OCI-LY7 (cell line): ENCODE measurements at regions not wholly inside any gene's neighbourhood (a gene's known extent, or its start where the extent isn't known, plus 50 kb on each side); places are given as distances from the start of the nearest gene placed in this dataset.

Source experiments
- EZH2phosphoT487 ChIP-seq: fragments of 200-600 bp; sonication (generic); IDR thresholded peaks from 2 replicates; pipeline ENCODE4 v1.6.1; 2018; ENCODE audit warnings: low read depth, borderline replicate concordance, mild to moderate bottlenecking, mixed run types, antibody characterized with exemption, low read length, moderate library complexity, mixed read lengths
- TF ChIP-seq, protein P1 (sequence below): fragments of 200-600 bp; sonication (generic); conservative IDR thresholded peaks from 2 replicates; pipeline ENCODE4 v1.5.1; 2014; ENCODE audit warnings: mild to moderate bottlenecking, antibody characterized with exemption, low read length, moderate library complexity, mixed read lengths

DNA sequence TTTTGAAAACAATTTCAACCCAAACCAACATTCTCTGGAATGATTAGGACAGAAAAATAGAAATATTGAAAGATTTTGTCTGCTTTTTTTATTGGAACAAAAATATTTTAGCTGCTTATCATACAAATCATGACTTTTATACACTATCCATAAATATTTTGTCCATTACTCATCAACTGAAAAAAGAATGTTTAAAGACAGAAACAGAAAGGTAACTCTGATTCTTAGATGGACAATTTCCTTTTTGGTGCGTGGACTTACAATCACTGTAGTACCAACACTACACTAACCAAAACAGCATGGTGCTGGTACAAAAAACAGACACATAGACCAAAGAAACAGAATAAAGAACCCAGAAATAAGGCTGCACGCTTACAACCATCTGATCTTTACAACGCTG is 582.8 kb upstream of the CCDC54 start:
- TF ChIP-seq, protein P1, sequence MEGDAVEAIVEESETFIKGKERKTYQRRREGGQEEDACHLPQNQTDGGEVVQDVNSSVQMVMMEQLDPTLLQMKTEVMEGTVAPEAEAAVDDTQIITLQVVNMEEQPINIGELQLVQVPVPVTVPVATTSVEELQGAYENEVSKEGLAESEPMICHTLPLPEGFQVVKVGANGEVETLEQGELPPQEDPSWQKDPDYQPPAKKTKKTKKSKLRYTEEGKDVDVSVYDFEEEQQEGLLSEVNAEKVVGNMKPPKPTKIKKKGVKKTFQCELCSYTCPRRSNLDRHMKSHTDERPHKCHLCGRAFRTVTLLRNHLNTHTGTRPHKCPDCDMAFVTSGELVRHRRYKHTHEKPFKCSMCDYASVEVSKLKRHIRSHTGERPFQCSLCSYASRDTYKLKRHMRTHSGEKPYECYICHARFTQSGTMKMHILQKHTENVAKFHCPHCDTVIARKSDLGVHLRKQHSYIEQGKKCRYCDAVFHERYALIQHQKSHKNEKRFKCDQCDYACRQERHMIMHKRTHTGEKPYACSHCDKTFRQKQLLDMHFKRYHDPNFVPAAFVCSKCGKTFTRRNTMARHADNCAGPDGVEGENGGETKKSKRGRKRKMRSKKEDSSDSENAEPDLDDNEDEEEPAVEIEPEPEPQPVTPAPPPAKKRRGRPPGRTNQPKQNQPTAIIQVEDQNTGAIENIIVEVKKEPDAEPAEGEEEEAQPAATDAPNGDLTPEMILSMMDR = no peak
- no peak for TF ChIP-seq EZH2phosphoT487
